Stimulated activated CD8-positive, alpha-beta memory T cell treated with anti-CD3 and anti-CD28 coated beads, Interleukin-7, amount 100 ng/mL, for 1 hour (primary cell): ENCODE measurements at regions not wholly inside any gene's neighbourhood (a gene's known extent, or its start where the extent isn't known, plus 50 kb on each side); places are given as distances from the start of the nearest gene placed in this dataset.

Experiments
- DNase-seq, 2 donors: peaks; one replicate each; pipeline ENCODE4 v3.0.0-alpha.2; 2020; ENCODE audit warnings: low read depth in 2 of 2

GRCh38 chr14:104514156-104514848, 65.3 kb upstream of the C14orf180 start:
- no peak for DNase-seq

DNA sequence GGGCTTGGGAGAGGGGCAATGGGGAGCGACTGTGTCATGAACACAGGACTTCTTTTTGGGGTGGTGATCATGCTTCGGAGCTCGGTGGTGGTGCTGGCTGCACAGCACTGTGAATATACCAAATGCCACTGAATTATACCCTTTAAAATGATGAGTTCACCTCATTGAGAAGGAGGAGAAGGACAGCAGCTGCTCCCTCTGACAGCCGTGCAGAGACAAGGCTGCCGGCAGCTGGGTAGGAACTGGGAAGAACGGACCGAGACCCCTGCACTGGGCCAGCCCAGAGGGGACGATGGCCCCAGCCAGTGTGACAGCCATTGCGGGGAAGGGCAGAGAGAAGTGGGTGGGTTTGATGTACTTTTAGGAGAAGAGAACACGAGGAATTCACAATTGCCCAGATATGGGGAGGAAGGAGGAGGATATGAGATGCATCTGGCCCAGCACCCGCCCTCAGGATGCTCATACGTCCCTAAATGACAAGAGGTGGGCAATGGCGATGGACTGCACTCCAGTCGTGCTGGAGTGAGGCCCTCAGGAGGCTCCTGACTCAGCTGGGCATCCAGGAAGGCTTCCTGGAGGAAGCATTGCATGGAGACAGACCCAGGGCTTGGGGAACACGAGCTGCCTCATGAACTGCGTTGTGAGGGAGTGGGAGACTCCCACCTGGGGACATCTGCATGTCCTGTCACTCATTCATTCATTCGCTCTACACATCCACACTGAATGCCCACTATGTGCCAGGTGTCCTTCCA, 64.3 kb upstream of the C14orf180 start:
- DNase-seq, result no peak

DNA sequence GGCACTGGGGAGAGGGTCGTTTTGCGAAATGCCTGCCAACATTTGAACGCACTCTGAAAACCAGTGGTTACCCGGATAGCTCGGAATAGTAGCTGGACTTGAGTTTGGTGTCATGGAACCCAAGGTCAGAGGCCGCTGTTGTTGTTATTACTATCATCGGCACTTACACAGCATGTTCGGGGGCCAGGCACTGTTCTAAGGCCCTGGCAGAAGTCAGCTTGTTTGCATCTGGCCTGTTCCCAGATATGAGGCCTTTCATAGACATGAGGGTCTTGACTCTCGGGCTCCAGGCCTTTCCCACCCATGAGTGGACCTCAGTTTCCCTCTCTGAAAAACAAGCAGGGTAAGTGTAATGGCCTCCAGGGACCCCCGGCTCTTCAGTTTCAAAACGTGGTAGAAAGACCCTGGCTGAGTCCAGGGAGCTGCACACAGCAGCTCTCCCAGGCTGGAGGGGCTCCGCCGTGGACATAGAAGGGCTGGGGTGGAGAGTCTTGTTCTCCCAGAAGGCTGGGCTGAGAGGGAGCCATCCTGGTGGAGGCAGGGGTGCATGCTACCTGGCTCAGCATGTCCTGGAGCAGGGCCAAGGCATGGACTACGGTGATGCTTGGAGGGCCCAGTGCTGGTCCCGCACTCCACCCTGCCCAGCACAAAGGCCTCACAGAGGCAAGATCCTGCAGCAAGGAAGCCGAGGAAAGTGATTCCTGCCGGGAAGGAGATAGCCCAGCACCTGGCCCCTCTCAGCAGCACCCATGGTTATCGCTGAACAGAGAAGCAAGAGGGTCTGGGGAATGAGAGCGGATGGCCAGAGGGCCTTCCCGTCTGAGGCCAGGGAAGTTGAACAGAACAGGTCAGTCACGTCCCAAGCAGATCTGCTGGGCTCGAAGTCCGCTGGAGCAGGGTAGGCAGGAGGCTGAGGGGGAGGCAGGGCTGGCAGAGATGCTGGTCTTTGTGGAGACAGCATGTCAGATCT, 63.5 kb upstream of the C14orf180 start:
- no peak for DNase-seq

- no peak for DNase-seq
These were observed 62.7 kb upstream of the C14orf180 start for GRCh38 chr14:104516906-104517305.

DNA sequence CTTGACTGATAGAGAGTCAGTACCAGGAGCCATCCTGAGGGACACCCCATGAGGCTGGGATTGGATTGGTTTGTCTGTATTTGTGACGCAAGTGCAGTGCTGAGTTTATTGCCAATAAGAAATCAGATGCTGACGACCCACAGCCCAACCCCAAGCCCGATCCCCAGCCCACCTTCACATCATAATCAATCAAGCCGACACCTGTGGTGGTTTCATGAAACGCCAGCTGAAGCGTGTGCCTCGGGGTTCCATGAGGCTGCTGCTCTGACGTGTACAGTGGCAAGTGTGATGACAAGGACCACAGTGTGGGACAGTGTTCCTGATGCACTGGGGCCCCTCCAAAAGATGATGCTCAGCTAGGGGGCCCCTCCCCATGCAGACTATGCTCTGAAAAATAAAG, 62.1 kb upstream of the C14orf180 start:
- DNase-seq, result no peak

DNA sequence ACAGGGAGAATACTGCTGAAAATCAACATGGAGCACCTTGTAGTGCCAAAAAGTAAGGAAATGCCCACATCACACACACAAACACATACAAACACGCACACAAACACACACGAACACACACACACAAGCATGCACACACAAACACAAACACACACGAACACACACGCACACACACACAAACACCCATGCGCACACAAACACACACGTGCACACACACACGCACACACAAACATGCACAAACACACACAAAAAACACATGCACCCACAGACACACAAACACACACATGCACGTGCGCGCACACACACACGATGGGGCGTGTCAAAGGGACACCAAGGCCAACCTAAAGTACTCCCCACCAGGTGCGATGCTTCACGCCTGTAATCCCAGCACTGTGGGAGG, 61.7 kb upstream of the C14orf180 start:
- DNase-seq, result no peak

DNA sequence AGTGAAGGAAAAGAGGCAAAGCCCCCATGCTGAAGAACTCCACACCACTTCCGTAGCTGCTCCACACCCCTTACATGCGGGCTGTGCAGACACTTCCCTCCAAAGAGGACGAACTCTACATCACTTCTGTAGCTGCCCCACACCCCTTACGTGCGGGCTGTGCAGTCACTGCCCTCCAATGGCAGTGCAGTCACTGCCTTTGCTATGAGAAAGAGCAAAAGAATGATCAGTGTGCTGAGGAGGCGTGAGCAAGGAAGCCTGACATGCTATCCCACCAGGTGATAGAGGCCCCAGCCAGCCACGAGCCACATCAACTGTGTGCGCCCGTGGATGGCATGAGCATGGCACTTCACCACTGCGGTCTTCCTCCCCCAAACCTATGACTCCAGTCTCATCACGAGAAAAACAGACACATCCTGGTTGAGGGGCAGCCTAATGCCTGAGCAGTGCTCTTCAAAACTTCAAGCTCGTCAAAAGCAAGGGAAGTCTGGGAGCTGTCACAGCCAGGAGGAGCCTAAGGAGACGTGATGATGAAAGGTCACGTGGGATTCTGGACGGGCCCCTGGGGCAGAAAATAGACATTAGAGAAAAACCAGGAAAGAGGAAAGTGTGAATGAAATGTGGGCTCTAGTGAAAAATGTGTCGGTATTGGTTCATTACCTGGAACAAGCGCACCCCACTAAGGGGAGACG, 60.8 kb upstream of the C14orf180 start:
- DNase-seq, result no peak

GRCh38 chr14:104519721-104520120, 59.8 kb upstream of the C14orf180 start:
- DNase-seq, result no peak

DNA sequence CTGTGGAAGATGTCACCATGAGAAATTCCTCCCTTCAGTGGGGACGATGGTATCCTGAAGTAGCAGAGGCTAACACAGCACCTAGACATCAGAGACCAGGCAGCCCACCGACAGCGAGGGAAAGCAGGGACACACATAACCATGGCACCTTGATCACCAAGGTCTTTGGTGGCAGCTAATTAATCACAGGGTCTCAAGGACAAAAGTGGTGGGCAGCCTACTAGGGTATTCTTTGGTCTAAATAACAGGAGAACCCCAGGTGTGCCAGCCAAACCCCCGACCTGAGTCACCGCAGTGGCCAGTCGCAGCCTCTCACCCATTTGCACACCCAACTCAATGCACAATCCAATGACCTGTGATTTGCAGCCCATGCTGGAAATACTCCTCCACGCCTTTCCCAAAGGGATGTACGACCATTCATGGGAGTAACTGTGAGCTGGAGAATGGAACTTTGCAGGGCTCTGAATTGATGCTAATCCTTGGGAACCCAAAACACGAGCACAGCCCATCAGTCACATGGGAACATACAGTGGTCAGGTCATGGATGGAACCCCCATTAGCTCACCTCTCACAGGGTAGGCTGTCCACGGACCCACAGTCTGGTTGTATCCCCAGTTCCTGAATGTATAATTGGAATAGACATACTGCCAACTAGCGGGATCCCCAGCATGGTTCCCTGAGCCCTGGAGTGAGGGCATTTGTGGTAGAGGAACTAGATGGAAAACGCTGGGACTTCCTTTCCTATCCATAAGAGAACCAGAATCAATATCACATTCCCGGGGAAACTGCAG, 58.7 kb upstream of the C14orf180 start:
- DNase-seq, result no peak

- no peak for DNase-seq
These were observed 57.5 kb upstream of the C14orf180 start for GRCh38 chr14:104521816-104522745.

DNA sequence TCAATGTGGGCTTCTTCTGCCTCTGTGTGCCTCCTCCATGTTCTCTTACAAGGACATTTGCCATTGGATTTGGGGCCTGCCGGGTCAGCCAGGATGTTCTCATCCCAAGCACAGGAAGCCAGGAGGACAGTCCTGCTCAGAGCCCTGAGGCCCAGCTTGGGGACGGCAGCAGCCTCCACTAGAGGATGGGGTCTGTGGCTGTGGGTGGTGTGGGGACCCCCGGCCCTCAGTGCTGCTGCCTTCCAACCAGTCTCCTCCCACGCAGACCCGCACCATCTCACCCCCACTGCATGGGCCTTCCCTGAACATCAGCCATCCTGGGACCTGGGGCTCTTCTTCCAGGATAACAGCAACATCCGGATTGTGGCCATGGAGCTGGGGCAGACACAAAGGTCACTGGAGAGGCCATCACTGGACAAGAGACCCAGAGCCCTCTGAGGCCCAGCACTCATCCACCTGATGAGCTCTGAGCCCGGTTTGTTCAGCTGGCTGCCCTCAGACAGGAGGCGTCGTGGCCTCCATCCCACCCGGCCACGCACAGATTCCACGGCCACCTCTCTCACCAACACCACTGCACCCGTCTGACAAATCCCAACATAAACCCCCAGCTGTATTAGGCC, 56.5 kb upstream of the C14orf180 start:
- DNase-seq, result no peak

- no peak for DNase-seq
These were observed 56.0 kb upstream of the C14orf180 start for GRCh38 chr14:104523546-104523935.

GRCh38 chr14:104524726-104525125, 54.8 kb upstream of the C14orf180 start:
- no peak for DNase-seq

- no peak for DNase-seq
These were observed 52.6 kb upstream of the C14orf180 start for GRCh38 chr14:104526723-104527645.

DNA sequence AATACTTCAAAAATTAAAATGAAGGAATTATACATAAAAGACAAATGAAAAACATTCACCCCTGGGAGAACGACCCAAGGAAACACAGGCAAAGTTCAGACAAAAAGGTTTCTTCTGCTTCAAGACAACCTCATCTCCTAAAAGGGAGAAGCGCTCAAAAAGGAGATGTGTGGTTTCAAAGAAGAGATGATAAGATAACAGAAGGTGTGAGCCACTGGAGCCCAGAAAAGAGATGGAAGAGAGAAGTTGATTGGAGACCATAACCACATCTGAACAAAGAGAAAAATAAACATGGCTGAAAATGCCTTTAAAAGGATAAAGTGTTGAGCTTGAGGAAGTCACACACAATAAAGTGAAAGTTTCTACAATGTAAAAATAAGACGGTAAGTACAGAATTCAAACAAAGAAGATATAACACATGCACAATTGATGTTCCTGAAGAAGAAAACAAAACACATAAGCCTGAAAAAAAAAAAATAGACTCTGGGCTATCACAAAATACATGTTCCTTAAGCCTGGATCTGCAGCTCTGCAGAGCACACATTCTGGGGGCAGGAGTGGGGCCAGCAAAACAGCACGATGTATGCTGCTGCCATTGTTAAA, 51.6 kb upstream of the C14orf180 start:
- no peak for DNase-seq

- no peak for DNase-seq
These were observed 51.1 kb upstream of the C14orf180 start for GRCh38 chr14:104528496-104528895.
